ENCODE measurements at regions not wholly inside any gene's neighbourhood (a gene's known extent, or its start where the extent isn't known, plus 50 kb on each side); places are given as distances from the start of the nearest gene placed in this dataset.
"Not testable (repeated sequence)": the region's sequence is repeated elsewhere in the genome, so short reads cannot be mapped to it uniquely, and the experiment has no call there.

GRCh38 chrX:66110112-66110511 is 53.9 kb upstream of the HEPH start:
- Histone ChIP-seq H3F3A (ENCODE audit: insufficient read depth, low read length) (no peaks in the 10 kb centered on the region), H3K9me2 (replicated peaks; ENCODE audit: insufficient read depth, low read length) (no peaks in the 10 kb centered on the region), H3K4me2 (ENCODE audit: low read depth, low read length) (no peak overlapping the region), H3K4me1 (ENCODE audit: low read length) (peaks cover 6% of the 10 kb centered on the region; the same call in 1 of the 2 replicates), H3K27me3 (replicated peaks; ENCODE audit: insufficient read depth, low read length) (no peaks in the 10 kb centered on the region), H3K36me3 (replicated peaks; ENCODE audit: insufficient read depth, low read length) (no peaks in the 10 kb centered on the region), H3K4me3 (ENCODE audit: low read length) (no peak overlapping the region), H3K9ac (ENCODE audit: low read length) (no peak overlapping the region), H4K20me1 (ENCODE audit: insufficient read depth, low read length) (no peaks in the 10 kb centered on the region), H2AFZ (ENCODE audit: low read length) (no peak overlapping the region), H3K27ac (ENCODE audit: low read length) (no peak overlapping the region), H3K9me3 (replicated peaks; ENCODE audit: insufficient read depth, low read length) (no peaks in the 10 kb centered on the region), H3K79me2 (ENCODE audit: low read length) (no peaks in the 10 kb centered on the region)
- peak; percentile 53 for DNase-seq
- no peak for TF ChIP-seq EZH2phosphoT487 (IDR thresholded peaks at IDR 0.05; ENCODE audit: low read length)
- TF ChIP-seq, protein P1, sequence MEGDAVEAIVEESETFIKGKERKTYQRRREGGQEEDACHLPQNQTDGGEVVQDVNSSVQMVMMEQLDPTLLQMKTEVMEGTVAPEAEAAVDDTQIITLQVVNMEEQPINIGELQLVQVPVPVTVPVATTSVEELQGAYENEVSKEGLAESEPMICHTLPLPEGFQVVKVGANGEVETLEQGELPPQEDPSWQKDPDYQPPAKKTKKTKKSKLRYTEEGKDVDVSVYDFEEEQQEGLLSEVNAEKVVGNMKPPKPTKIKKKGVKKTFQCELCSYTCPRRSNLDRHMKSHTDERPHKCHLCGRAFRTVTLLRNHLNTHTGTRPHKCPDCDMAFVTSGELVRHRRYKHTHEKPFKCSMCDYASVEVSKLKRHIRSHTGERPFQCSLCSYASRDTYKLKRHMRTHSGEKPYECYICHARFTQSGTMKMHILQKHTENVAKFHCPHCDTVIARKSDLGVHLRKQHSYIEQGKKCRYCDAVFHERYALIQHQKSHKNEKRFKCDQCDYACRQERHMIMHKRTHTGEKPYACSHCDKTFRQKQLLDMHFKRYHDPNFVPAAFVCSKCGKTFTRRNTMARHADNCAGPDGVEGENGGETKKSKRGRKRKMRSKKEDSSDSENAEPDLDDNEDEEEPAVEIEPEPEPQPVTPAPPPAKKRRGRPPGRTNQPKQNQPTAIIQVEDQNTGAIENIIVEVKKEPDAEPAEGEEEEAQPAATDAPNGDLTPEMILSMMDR (IDR thresholded peaks at IDR 0.05; ENCODE audit: low read length) = peak; percentile 56

- not testable (repeated sequence) for H3K9me3 ChIP-seq (replicated peaks; ENCODE audit: insufficient read depth, low read length); DNase-seq; H3F3A ChIP-seq (ENCODE audit: insufficient read depth, low read length); H3K36me3 ChIP-seq (replicated peaks; ENCODE audit: insufficient read depth, low read length); H3K4me2 ChIP-seq (ENCODE audit: low read depth, low read length); H3K4me1 ChIP-seq (ENCODE audit: low read length); H3K4me3 ChIP-seq (ENCODE audit: low read length); H4K20me1 ChIP-seq (ENCODE audit: insufficient read depth, low read length); H3K79me2 ChIP-seq (ENCODE audit: low read length); H3K27me3 ChIP-seq (replicated peaks; ENCODE audit: insufficient read depth, low read length); H3K27ac ChIP-seq (ENCODE audit: low read length); H2AFZ ChIP-seq (ENCODE audit: low read length); H3K9me2 ChIP-seq (replicated peaks; ENCODE audit: insufficient read depth, low read length); H3K9ac ChIP-seq (ENCODE audit: low read length)
Observed at GRCh38 chrX:66107860-66108259, 56.2 kb upstream of the HEPH start.

- not testable (repeated sequence) for H3K4me1 ChIP-seq (ENCODE audit: low read length); H4K20me1 ChIP-seq (ENCODE audit: insufficient read depth, low read length); H2AFZ ChIP-seq (ENCODE audit: low read length); H3F3A ChIP-seq (ENCODE audit: insufficient read depth, low read length); H3K27me3 ChIP-seq (replicated peaks; ENCODE audit: insufficient read depth, low read length); H3K27ac ChIP-seq (ENCODE audit: low read length); H3K9ac ChIP-seq (ENCODE audit: low read length); H3K79me2 ChIP-seq (ENCODE audit: low read length); H3K9me3 ChIP-seq (replicated peaks; ENCODE audit: insufficient read depth, low read length); H3K9me2 ChIP-seq (replicated peaks; ENCODE audit: insufficient read depth, low read length); H3K36me3 ChIP-seq (replicated peaks; ENCODE audit: insufficient read depth, low read length); H3K4me3 ChIP-seq (ENCODE audit: low read length); DNase-seq; H3K4me2 ChIP-seq (ENCODE audit: low read depth, low read length)
Observed at GRCh38 chrX:66102398-66102797, 61.6 kb upstream of the HEPH start.

DNA sequence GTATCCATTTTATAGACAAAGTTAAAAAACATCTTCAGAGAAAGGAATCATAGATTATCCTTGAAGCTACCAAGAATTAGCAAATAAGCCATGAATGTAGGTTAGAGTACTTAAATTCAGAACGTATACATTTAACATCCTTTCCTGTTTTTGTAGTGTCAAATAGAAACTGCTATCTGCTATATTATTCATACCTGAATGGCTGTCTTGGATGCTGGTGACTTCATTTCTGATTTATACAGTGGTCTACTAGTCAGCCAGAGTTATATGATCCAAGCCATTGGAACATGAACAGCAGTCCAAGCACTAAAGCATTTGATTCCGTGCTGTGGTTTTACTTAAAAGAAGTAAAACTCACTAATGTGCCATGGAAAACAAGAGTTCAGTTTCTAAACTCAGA is 58.3 kb upstream of the VSIG4 start:
- Histone ChIP-seq H3K4me1 (ENCODE audit: low read length) (no peaks in the 10 kb centered on the region), H3K4me2 (ENCODE audit: low read depth, low read length) (no peak overlapping the region), H3K9ac (ENCODE audit: low read length) (no peak overlapping the region), H3K36me3 (replicated peaks; ENCODE audit: insufficient read depth, low read length) (no peaks in the 10 kb centered on the region), H3F3A (ENCODE audit: insufficient read depth, low read length) (no peaks in the 10 kb centered on the region), H4K20me1 (ENCODE audit: insufficient read depth, low read length) (no peaks in the 10 kb centered on the region), H3K27ac (ENCODE audit: low read length) (no peak overlapping the region), H2AFZ (ENCODE audit: low read length) (no peak overlapping the region), H3K9me2 (replicated peaks; ENCODE audit: insufficient read depth, low read length) (no peaks in the 10 kb centered on the region), H3K9me3 (replicated peaks; ENCODE audit: insufficient read depth, low read length) (no peaks in the 10 kb centered on the region), H3K27me3 (replicated peaks; ENCODE audit: insufficient read depth, low read length) (no peaks in the 10 kb centered on the region), H3K4me3 (ENCODE audit: low read length) (no peak overlapping the region), H3K79me2 (ENCODE audit: low read length) (no peaks in the 10 kb centered on the region)
- no peak for DNase-seq
- TF ChIP-seq EZH2 (optimal IDR thresholded peaks at IDR 0.05; ENCODE audit: low read depth, low read length) = no peak
- TF ChIP-seq EZH2phosphoT487 (IDR thresholded peaks at IDR 0.05; ENCODE audit: low read length) = no peak
- TF ChIP-seq, protein P1 (IDR thresholded peaks at IDR 0.05; ENCODE audit: low read length) = no peak

DNA sequence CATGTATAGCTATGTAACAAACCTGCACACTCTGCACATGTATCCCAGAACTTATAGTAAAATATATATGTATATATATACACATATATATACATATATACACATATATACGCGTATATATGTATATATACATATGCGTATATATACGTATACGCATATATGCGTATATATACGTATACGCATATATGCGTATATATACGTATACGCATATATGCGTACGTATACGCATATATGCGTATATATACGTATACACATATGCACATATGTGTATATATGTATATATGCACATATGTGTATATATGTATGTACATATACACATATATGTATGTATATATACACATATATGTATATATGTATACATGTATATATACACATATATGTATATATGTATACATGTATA is 57.1 kb upstream of the VSIG4 start:
- H2AFZ ChIP-seq (ENCODE audit: low read length); H4K20me1 ChIP-seq (ENCODE audit: insufficient read depth, low read length); H3K9me3 ChIP-seq (replicated peaks; ENCODE audit: insufficient read depth, low read length); H3K27me3 ChIP-seq (replicated peaks; ENCODE audit: insufficient read depth, low read length); H3F3A ChIP-seq (ENCODE audit: insufficient read depth, low read length); H3K27ac ChIP-seq (ENCODE audit: low read length); H3K9me2 ChIP-seq (replicated peaks; ENCODE audit: insufficient read depth, low read length); H3K4me2 ChIP-seq (ENCODE audit: low read depth, low read length); H3K79me2 ChIP-seq (ENCODE audit: low read length); H3K9ac ChIP-seq (ENCODE audit: low read length); DNase-seq; H3K36me3 ChIP-seq (replicated peaks; ENCODE audit: insufficient read depth, low read length); H3K4me1 ChIP-seq (ENCODE audit: low read length); H3K4me3 ChIP-seq (ENCODE audit: low read length): not testable (repeated sequence)

DNA sequence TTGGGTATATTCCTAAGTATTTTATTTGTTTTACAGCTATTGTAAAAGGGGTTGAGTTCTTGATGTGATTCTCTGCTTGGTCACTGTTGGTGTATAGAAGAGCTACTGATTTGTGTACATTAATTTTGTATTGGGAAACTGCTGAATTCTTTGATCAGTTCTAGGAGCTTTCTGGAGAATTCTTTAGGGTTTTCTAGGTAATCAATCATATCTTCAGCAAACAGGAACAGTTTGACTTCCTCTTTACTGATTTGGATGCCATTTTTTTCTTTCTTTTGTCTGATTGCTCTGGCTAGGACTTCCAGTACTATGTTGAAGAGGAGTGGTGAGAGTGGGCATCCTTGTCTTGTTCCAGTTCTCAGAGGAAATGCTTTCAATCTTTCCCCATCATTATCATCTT is 50.1 kb upstream of the VSIG4 start:
- not testable (repeated sequence) for H3K27ac ChIP-seq (ENCODE audit: low read length); H3K79me2 ChIP-seq (ENCODE audit: low read length); H3K4me3 ChIP-seq (ENCODE audit: low read length); H3K9me2 ChIP-seq (replicated peaks; ENCODE audit: insufficient read depth, low read length); H2AFZ ChIP-seq (ENCODE audit: low read length); H3K4me2 ChIP-seq (ENCODE audit: low read depth, low read length); H4K20me1 ChIP-seq (ENCODE audit: insufficient read depth, low read length); H3K36me3 ChIP-seq (replicated peaks; ENCODE audit: insufficient read depth, low read length); DNase-seq; H3K27me3 ChIP-seq (replicated peaks; ENCODE audit: insufficient read depth, low read length); H3K4me1 ChIP-seq (ENCODE audit: low read length); H3K9me3 ChIP-seq (replicated peaks; ENCODE audit: insufficient read depth, low read length); H3K9ac ChIP-seq (ENCODE audit: low read length); H3F3A ChIP-seq (ENCODE audit: insufficient read depth, low read length)
